Endothelial cell (in vitro differentiated cells): ENCODE measurements at regions not wholly inside any gene's neighbourhood (a gene's known extent, or its start where the extent isn't known, plus 50 kb on each side); places are given as distances from the start of the nearest gene placed in this dataset.
"Not testable (repeated sequence)": the region's sequence is repeated elsewhere in the genome, so short reads cannot be mapped to it uniquely, and the experiment has no call there.

ENCODE experiments used
- DNase-seq: peaks from one replicate; pipeline ENCODE4 v3.0.0; 2021; ENCODE audit warnings: low spot score
- H3K27ac Mint-ChIP-seq: one replicate; pipeline ENCODE4 v1.8.0; 2021; ENCODE audit warnings: mixed read lengths, inconsistent platforms; ENCODE audit not compliant: unreplicated experiment
- H3K27me3 Mint-ChIP-seq: one replicate; pipeline ENCODE4 v1.8.0; 2021; ENCODE audit warnings: mild to moderate bottlenecking, moderate library complexity, mixed read lengths, inconsistent platforms; ENCODE audit not compliant: unreplicated experiment
- H3K36me3 Mint-ChIP-seq: one replicate; pipeline ENCODE4 v1.8.0; 2021; ENCODE audit warnings: mild to moderate bottlenecking, low read depth, mixed read lengths, inconsistent platforms; ENCODE audit not compliant: unreplicated experiment
- H3K4me1 Mint-ChIP-seq: one replicate; pipeline ENCODE4 v1.8.0; 2021; ENCODE audit warnings: mild to moderate bottlenecking, mixed read lengths, inconsistent platforms; ENCODE audit not compliant: unreplicated experiment
- H3K4me3 Mint-ChIP-seq: one replicate; pipeline ENCODE4 v1.8.0; 2021; ENCODE audit warnings: mild to moderate bottlenecking, mixed read lengths, inconsistent platforms; ENCODE audit not compliant: unreplicated experiment
- H3K9me3 Mint-ChIP-seq: one replicate; pipeline ENCODE4 v1.8.0; 2021; ENCODE audit warnings: mixed read lengths, inconsistent platforms; ENCODE audit not compliant: unreplicated experiment
- TF ChIP-seq, protein P1 (sequence below): fragments of 200-600 bp; sonication (generic); IDR thresholded peaks from one replicate; pipeline ENCODE4 v1.5.0; 2021; ENCODE audit warnings: antibody characterized with exemption; ENCODE audit not compliant: unreplicated experiment

DNA sequence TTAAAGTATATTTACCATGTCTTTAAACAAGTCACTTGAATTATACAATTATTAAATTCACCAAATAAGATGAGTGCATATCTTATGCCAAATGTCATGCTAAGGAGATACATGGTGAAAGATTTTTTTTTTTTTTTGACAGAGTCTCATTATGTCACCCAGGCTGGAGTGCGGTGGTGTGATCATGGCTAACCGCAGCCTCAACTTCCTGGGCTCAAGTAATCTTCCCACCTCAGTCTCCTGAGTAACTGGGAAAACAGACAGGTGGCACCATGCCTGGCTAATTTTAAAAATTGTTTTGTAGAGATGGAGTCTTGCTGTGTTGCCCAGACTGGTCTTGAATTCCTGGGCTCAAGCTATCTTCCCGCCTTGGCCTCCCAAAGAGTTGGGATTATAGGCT, 149.0 kb upstream of the GOT2 start:
- TF ChIP-seq, protein P1, sequence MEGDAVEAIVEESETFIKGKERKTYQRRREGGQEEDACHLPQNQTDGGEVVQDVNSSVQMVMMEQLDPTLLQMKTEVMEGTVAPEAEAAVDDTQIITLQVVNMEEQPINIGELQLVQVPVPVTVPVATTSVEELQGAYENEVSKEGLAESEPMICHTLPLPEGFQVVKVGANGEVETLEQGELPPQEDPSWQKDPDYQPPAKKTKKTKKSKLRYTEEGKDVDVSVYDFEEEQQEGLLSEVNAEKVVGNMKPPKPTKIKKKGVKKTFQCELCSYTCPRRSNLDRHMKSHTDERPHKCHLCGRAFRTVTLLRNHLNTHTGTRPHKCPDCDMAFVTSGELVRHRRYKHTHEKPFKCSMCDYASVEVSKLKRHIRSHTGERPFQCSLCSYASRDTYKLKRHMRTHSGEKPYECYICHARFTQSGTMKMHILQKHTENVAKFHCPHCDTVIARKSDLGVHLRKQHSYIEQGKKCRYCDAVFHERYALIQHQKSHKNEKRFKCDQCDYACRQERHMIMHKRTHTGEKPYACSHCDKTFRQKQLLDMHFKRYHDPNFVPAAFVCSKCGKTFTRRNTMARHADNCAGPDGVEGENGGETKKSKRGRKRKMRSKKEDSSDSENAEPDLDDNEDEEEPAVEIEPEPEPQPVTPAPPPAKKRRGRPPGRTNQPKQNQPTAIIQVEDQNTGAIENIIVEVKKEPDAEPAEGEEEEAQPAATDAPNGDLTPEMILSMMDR: no peak
- Mint-ChIP-seq H3K27ac (no peak overlapping the region), H3K36me3 (peaks cover 5% of the 10 kb centered on the region), H3K4me1 (peaks cover 4% of the 10 kb centered on the region), H3K9me3 (peaks cover 7% of the 10 kb centered on the region), H3K4me3 (no peak overlapping the region), H3K27me3 (peaks cover 3% of the 10 kb centered on the region)
- DNase-seq: no peak

GRCh38 chr16:58882292-58882691, 148.2 kb upstream of the GOT2 start:
- H3K9me3 Mint-ChIP-seq: peaks cover 7% of the 10 kb centered on the region
- no peak for DNase-seq
- peaks cover 4% of the 10 kb centered on the region for H3K4me1 Mint-ChIP-seq
- peaks cover 5% of the 10 kb centered on the region for H3K36me3 Mint-ChIP-seq
- peaks cover 3% of the 10 kb centered on the region for H3K27me3 Mint-ChIP-seq
- TF ChIP-seq, protein P1: no peak
- no peak overlapping the region for H3K4me3 Mint-ChIP-seq
- H3K27ac Mint-ChIP-seq: no peak overlapping the region

- H3K27ac Mint-ChIP-seq, H3K27me3 Mint-ChIP-seq, DNase-seq, H3K9me3 Mint-ChIP-seq, H3K36me3 Mint-ChIP-seq, H3K4me3 Mint-ChIP-seq, H3K4me1 Mint-ChIP-seq: not testable (repeated sequence)
Measured at GRCh38 chr16:58878641-58879040, 144.5 kb upstream of the GOT2 start.

DNA sequence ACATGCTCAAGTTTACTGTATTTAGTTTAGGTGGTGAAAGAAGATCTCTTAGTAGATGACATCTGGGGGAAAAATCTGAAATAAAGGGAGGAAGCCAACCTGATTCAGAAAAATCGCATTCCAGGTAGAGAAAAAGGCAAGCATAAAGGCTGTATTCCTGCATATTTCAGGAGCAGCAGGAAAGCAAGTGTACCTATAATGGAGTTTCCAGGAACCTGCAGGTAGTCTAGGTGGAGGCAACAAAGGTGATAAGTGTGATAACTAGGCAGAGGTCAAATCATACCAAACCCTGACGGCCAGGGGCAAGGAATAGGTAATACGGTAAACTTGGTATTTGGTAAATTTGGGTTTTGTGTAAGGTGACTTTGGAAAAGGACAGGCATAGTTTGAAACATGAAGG, 132.8 kb upstream of the GOT2 start:
- Mint-ChIP-seq H3K36me3 (no peaks in the 10 kb centered on the region), H3K27me3 (no peaks in the 10 kb centered on the region), H3K4me3 (no peak overlapping the region), H3K4me1 (no peaks in the 10 kb centered on the region), H3K27ac (no peak overlapping the region), H3K9me3 (no peaks in the 10 kb centered on the region)
- TF ChIP-seq, protein P1: no peak
- DNase-seq: no peak

DNA sequence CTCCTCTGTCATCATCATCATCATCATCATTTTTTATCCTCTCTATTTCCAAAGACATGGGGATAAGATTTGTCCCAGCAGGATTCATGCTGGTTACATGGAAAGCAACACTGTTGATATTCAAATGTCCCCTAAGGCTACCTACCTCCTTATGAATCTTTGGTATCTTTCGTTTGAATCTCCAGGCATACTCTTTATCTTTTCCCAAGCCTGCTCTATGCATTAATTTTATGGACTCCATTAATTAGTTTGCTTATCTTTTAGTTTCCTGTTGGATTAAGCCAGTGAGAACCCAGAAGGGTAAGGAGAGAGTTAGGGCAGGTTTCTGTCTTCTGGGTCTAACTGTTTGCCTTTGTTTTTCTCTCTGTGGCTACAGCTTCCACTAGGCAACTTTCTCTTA, 129.6 kb upstream of the GOT2 start:
- no peak overlapping the region for H3K27ac Mint-ChIP-seq
- no peak for DNase-seq
- no peak overlapping the region for H3K4me3 Mint-ChIP-seq
- no peaks in the 10 kb centered on the region for H3K27me3 Mint-ChIP-seq
- no peaks in the 10 kb centered on the region for H3K9me3 Mint-ChIP-seq
- TF ChIP-seq, protein P1: no peak
- peaks cover 4% of the 10 kb centered on the region for H3K4me1 Mint-ChIP-seq
- H3K36me3 Mint-ChIP-seq: no peaks in the 10 kb centered on the region

DNA sequence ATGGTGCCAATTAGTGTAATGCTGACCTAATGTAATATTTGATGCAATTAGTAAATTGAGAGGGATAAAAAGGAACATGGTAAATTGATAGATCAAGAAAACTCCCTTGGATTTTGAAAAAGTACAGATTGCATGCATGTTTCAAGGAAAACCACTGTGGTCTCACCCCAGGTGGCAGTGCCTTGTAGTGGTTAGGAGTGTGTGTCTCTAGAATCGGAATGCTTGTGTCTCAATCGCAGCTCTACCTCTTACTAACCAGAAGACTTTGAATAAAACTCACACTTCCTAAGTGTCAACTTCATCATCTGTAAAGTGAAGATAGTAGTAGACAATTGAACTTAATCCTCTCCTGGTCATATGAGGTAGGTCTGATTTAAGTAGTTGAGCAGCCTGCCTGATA, 128.9 kb upstream of the GOT2 start:
- TF ChIP-seq, protein P1: no peak
- Mint-ChIP-seq H3K27ac (no peak overlapping the region), H3K36me3 (no peaks in the 10 kb centered on the region), H3K27me3 (peaks cover 3% of the 10 kb centered on the region), H3K4me3 (no peak overlapping the region), H3K9me3 (no peaks in the 10 kb centered on the region), H3K4me1 (peaks cover 4% of the 10 kb centered on the region)
- no peak for DNase-seq
